ENCODE measurements at regions not wholly inside any gene's neighbourhood (a gene's known extent, or its start where the extent isn't known, plus 50 kb on each side); places are given as distances from the start of the nearest gene placed in this dataset.
A peak's percentile ranks its signal among the peaks of the same experiment; 100 is the strongest.
"Not testable (repeated sequence)": the region's sequence is repeated elsewhere in the genome, so short reads cannot be mapped to it uniquely, and the experiment has no call there.

DNA sequence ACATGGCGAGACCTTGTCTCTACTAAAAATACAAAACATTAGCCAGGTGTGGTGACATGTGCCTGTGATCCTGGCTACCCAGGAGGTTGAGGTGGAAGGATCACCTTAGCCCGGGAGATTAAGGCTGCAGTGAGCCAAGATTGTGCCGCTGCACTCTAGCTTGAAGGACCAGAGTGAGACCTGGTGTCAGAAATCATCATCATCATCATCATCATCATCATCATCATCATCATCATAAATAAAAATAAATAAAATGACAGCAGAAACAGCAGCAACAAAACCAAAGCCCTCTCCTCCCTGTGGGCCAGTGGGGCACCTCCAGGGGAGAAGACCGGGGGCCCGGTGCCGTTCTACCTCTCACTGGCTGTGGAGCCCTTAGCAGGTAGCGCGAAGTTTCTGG, 281.9 kb upstream of the CRY1 start:
- DNase-seq (no peak), ATAC-seq (no peak)
- no peak overlapping the region for H3K27ac ChIP-seq (ENCODE audit: low read length)
- no peaks in the 10 kb centered on the region for H3K4me1 ChIP-seq (ENCODE audit: control insufficient read depth, insufficient read depth, low read length)
- intact Hi-C loops (cut with DNase I): no loop called here
- no peak overlapping the region for H3K4me3 ChIP-seq (ENCODE audit: low read length)
- no peaks in the 10 kb centered on the region for H3K27me3 ChIP-seq (ENCODE audit: control insufficient read depth, insufficient read depth)
- no peaks in the 10 kb centered on the region for H3K9me3 ChIP-seq (ENCODE audit: control insufficient read depth, low read length)
- WGBS: 95% methylated on average over 8 of the region's 8 CpGs

DNA sequence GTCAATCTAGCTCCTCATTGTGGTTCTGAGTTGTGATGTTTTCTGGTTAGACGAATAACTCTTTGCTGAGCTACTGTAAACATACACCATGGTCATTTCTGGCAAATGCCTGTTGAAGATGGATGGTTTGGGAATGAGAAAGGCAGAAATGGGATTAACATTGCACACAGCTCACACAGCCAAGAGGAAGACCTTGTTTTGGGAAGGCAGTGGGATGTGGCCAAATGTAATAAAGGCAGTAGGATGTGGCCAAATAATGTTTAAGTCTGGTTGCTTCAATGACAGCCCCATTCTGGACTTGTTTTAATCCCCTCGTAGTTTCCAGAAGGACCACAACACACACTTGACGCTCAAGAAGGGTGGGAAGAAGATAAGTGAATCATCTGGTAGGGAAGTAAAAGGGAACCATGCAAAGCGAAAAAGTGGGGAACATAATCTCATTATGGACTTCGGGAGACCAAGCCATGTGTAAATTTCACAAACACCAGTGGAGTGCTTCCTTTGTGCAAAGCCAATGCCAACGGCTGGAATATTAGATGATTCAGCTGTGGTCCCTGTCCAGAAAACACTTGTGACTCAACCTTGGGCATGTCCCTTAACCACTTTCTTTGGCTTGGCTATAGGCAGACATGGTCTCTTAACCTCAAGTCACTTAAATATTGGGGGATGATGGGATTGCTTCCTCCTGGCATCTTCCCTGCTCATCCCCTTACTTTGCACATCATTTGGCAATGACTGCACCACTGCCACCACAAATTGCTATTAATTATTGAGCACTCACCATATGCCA, 284.4 kb upstream of the CRY1 start:
- no peaks in the 10 kb centered on the region for H3K9me3 ChIP-seq (ENCODE audit: control insufficient read depth, low read length)
- no peaks in the 10 kb centered on the region for H3K27me3 ChIP-seq (ENCODE audit: control insufficient read depth, insufficient read depth)
- no peak overlapping the region for H3K4me3 ChIP-seq (ENCODE audit: low read length)
- DNase-seq (no peak), ATAC-seq (no peak)
- H3K4me1 ChIP-seq (ENCODE audit: control insufficient read depth, insufficient read depth, low read length): no peaks in the 10 kb centered on the region
- intact Hi-C loops (cut with DNase I): no loop called here
- WGBS: 86% methylated on average over 6 of the region's 6 CpGs
- H3K27ac ChIP-seq (ENCODE audit: low read length): no peak overlapping the region

DNA sequence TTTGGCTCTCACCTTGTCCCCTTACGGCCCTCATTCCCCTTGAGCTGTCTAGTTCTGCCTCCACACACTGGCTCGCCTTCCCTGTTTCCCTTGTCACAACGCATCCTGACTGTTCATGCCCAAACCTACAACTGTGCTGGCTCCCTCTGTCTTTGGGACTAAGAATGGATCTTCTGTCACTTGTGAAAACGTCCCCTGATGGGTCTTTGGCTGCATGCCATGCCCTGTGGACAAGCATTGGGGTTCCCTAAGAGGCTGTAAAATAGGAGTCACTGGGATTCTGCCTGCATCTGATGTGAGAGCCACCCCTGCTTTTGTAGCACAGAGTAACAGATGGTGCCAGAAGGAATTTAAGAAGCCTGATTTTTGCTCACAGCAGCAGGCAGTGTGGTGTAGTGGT, 285.3 kb upstream of the CRY1 start:
- no peaks in the 10 kb centered on the region for H3K4me1 ChIP-seq (ENCODE audit: control insufficient read depth, insufficient read depth, low read length)
- no peak for ATAC-seq
- H3K4me3 ChIP-seq (ENCODE audit: low read length): no peak overlapping the region
- no peak for DNase-seq
- no peak overlapping the region for H3K27ac ChIP-seq (ENCODE audit: low read length)
- no peaks in the 10 kb centered on the region for H3K27me3 ChIP-seq (ENCODE audit: control insufficient read depth, insufficient read depth)
- H3K9me3 ChIP-seq (ENCODE audit: control insufficient read depth, low read length): no peaks in the 10 kb centered on the region
- 73% methylated on average over 4 of the region's 4 CpGs for WGBS
- intact Hi-C loops (cut with DNase I): no loop called here

DNA sequence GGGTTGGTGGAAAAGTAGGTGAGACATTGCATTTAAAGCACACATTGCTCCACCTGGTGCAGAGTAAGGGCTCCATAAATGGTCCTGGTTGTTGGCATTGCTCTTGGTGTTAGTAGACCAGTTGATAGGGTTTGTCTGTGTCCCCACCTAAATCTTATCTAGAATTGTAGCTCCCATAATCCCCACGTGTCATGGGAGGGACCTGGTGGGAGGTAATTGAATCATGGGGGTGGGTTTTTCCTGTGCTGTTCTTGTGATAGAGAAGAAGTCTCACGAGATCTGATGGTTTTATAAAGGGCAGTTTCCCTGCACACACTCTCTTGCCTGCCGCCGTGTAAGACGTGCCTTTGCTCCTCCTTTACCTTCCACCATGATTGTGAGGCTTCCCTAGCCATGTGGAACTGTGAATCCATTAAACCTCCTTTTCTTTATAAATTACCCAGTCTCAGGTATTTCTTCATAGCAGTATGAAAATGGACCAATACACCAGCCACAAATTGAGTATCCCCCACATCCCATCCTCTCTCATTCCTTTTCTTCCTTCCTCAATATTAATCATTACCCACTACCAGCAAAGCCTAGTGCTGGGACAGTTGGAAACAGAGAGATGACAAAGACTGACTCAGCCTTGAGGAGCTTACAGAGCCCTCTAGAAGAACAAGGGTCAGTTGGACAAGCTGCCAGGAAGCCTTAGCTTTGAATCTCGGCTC, 285.9 kb upstream of the CRY1 start:
- H3K4me1 ChIP-seq (ENCODE audit: control insufficient read depth, insufficient read depth, low read length); H3K4me3 ChIP-seq (ENCODE audit: low read length); H3K27ac ChIP-seq (ENCODE audit: low read length); ATAC-seq; intact Hi-C loops (cut with DNase I); H3K9me3 ChIP-seq (ENCODE audit: control insufficient read depth, low read length); H3K27me3 ChIP-seq (ENCODE audit: control insufficient read depth, insufficient read depth); DNase-seq: not testable (repeated sequence)
- WGBS: 79% methylated on average over 6 of the region's 6 CpGs

DNA sequence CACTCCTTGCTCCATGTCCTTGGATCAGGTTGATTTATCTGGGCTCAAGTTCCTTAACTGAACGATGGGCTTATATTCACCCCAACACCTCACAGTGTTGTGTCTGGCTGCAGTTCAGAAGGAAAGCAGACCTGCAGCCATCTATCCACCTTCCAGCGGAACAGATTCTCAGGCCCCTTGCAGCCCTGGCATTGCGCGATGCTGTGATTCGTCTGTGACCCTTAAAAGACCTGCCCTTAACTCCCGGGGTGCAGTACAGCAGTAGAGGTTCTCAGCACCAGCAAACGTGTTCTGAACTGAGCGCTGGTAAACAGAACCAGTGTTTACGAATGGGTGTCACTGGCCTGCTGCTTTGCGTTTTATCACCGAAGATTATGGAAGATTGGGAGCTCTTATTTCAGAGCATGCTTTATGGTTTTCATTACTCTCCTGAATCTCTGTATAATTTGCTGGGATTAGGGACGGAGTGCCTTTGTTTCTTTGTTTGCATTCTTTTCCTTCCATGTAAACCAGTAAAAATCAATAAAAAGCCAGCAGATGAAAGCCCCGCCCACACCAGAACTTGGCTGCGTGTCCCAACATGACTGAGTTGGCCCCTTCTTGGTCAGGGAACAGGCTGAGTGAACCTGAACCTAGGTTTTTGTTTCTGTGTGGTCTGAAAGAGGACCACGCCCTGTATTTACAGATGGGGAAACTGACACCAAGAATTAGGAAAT, 286.7 kb upstream of the CRY1 start:
- intact Hi-C loops (cut with DNase I): no loop called here
- ATAC-seq (no peak), DNase-seq (no peak)
- no peaks in the 10 kb centered on the region for H3K4me1 ChIP-seq (ENCODE audit: control insufficient read depth, insufficient read depth, low read length)
- H3K9me3 ChIP-seq (ENCODE audit: control insufficient read depth, low read length): no peaks in the 10 kb centered on the region
- H3K27me3 ChIP-seq (ENCODE audit: control insufficient read depth, insufficient read depth): no peaks in the 10 kb centered on the region
- no peak overlapping the region for H3K4me3 ChIP-seq (ENCODE audit: low read length)
- 52% methylated on average over 14 of the region's 15 CpGs for WGBS
- no peak overlapping the region for H3K27ac ChIP-seq (ENCODE audit: low read length)

DNA sequence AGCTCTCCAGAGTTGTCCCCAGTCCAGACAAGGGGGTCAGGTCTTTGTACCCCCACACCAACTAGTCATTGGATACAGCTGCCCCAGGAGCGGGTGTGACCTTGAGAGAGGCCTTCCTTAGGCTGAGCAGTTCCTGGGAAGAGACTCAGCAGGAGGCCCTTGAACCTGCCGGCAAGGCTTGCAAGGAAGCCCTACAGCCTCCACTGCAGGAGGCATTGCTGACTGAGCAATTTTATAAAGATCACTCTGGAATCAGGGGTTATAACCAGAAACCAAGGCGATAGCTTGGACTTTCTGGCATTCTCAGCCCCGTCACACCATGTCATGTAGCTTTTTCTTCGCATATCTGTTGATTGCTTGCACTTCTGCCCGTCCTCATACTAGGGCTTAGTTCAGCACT, 291.3 kb upstream of the CRY1 start:
- Histone ChIP-seq H3K9me3 (ENCODE audit: control insufficient read depth, low read length) (no peaks in the 10 kb centered on the region), H3K27ac (ENCODE audit: low read length) (no peak overlapping the region), H3K4me1 (ENCODE audit: control insufficient read depth, insufficient read depth, low read length) (no peaks in the 10 kb centered on the region), H3K27me3 (ENCODE audit: control insufficient read depth, insufficient read depth) (no peaks in the 10 kb centered on the region), H3K4me3 (ENCODE audit: low read length) (no peak overlapping the region)
- ATAC-seq (no peak), DNase-seq (no peak)
- intact Hi-C loops (cut with DNase I): no loop called here
- 80% methylated on average over 6 of the region's 6 CpGs for WGBS

DNA sequence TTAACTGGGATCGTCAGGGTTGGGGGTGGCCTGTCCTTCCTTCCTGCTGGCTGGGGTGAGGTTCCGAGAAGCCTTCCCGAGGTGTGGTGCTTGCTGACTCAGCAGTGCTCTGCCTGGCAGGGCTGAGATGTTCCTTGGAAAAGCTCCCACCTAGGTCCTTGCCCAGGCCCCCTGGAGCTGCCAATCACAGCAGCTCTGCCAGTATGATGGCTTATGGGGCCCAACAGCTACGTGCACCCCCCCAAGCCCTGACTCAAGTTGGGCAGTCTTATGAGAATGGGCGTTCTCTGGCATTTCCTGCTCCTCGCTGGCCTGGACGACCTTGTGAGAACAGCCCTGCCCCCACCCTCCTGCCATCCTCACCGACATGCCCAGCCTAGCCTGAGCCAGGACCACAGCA, 292.2 kb upstream of the CRY1 start:
- H3K9me3 ChIP-seq (ENCODE audit: control insufficient read depth, low read length): no peaks in the 10 kb centered on the region
- 48% methylated on average over 8 of the region's 8 CpGs for WGBS

DNA sequence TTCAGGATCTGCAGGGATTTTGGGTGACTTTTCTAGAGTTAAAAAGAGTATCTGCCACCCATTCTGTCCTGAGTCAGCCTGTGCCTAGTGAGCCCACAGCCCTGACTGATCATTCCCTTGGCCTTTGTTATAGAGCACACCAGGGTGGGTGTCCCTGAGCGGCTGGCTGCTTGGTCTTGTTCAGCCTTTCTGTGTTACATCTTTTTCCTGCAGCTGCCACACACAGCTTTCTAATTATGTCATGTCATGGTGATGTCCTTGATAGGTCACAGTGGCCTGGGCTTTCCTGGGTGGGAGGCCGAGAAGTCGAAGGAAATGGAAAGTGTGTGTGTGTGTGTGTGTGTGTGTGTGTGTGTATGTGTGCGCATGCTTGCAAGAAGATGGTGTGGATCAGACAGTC, 293.2 kb upstream of the CRY1 start:
- Histone ChIP-seq H3K27ac (ENCODE audit: low read length) (no peak overlapping the region), H3K9me3 (ENCODE audit: control insufficient read depth, low read length) (no peaks in the 10 kb centered on the region), H3K27me3 (ENCODE audit: control insufficient read depth, insufficient read depth) (no peaks in the 10 kb centered on the region), H3K4me1 (ENCODE audit: control insufficient read depth, insufficient read depth, low read length) (no peaks in the 10 kb centered on the region), H3K4me3 (ENCODE audit: low read length) (no peak overlapping the region)
- ATAC-seq (no peak), DNase-seq (no peak)
- intact Hi-C loops (cut with DNase I): no loop called here
- WGBS: 71% methylated on average over 4 of the region's 4 CpGs

More for the DNA sequence above, 292.2 kb upstream of the CRY1 start:
- intact Hi-C loops (cut with DNase I): no loop called here
- H3K27me3 ChIP-seq (ENCODE audit: control insufficient read depth, insufficient read depth): no peaks in the 10 kb centered on the region
- ATAC-seq (peak; percentile 14 to 33), DNase-seq (no peak)
- no peak overlapping the region for H3K27ac ChIP-seq (ENCODE audit: low read length)
- H3K4me3 ChIP-seq (ENCODE audit: low read length): no peak overlapping the region
- H3K4me1 ChIP-seq (ENCODE audit: control insufficient read depth, insufficient read depth, low read length): no peaks in the 10 kb centered on the region

DNA sequence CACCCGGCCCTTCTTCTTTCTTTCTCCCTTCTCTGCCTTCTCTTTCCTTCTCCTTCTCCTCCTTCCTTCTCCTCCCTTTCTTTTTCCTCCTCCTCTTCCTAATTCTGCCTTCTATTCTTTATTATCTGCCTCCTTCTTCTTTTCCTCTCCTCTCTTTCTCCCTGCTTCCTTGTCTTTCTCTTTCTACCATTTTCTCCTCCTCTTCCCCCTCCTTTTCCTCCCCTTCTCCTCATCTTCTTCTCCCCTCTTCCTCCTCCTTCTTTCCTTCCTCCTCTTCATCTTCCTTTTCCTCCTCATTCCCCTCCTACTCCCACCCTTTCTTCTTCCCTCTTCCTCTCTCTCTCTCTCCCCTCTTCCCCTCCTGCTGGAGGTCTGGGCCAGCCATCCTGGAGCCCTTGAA, 294.9 kb upstream of the CRY1 start:
- H3K4me3 ChIP-seq (ENCODE audit: low read length): no peak overlapping the region
- ATAC-seq (no peak), DNase-seq (no peak)
- 90% methylated on average over 1 of the region's 1 CpG for WGBS
- intact Hi-C loops (cut with DNase I): no loop called here
- H3K4me1 ChIP-seq (ENCODE audit: control insufficient read depth, insufficient read depth, low read length): no peaks in the 10 kb centered on the region
- no peaks in the 10 kb centered on the region for H3K27me3 ChIP-seq (ENCODE audit: control insufficient read depth, insufficient read depth)
- no peaks in the 10 kb centered on the region for H3K9me3 ChIP-seq (ENCODE audit: control insufficient read depth, low read length)
- no peak overlapping the region for H3K27ac ChIP-seq (ENCODE audit: low read length)

DNA sequence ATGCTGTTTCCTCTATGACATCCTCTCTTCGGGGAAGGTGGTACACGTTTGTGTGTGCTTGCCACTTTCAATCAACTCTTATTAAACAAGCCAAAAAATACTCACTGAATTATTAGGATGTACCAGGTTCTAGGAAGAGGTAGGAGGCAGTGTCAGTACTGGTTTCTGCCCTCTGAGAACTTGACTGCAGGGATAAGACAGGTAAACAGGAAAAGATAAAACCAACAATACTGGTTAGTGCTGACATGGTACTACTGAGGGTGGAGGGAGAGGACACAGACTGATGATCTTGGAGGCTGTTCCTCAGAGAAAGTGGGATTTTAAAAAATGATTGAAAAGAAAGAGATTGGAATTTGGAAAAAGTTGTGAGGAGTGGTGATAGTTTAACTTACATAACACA, 295.2 kb upstream of the PWP1 start:
- Histone ChIP-seq H3K27me3 (ENCODE audit: control insufficient read depth, insufficient read depth) (no peaks in the 10 kb centered on the region), H3K9me3 (ENCODE audit: control insufficient read depth, low read length) (no peaks in the 10 kb centered on the region), H3K4me1 (ENCODE audit: control insufficient read depth, insufficient read depth, low read length) (no peaks in the 10 kb centered on the region), H3K4me3 (ENCODE audit: low read length) (no peak overlapping the region), H3K27ac (ENCODE audit: low read length) (no peak overlapping the region)
- 77% methylated on average over 2 of the region's 2 CpGs for WGBS
- no peak for ATAC-seq
- DNase-seq: no peak
- intact Hi-C loops (cut with DNase I): no loop called here

DNA sequence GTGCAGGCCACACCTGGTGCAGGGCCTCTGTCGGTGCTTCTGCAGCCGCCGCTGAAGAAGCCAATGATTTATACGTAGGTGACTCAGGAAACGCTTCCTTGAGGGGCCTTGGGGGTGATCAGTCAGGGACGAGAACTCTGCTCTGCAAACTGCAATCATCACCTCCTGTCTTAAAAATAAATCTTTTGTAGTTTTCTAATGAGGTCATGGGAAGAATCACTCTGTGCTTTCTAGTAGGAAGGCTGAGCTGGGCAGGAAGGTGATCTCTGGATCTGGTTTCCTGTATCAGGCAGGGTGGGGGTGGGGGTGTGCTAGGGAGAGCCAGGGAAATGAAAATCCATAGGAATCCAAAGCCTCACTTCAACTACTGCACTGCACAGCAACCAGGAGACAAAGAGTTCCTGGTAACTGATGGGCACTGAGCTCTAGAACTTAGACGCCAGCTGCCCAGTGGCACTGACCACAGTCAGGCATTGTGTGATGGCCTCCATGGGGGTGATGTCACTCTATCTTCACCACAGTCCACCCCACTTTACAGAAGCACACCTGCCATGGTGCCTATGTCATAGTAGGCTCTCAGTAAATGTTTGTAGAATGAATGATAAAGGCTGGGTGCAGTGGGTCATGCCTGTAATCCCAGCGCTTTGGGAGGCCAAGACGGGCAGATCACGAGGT, 292.4 kb upstream of the PWP1 start:
- ATAC-seq (no peak), DNase-seq (no peak)
- Histone ChIP-seq H3K4me1 (ENCODE audit: control insufficient read depth, insufficient read depth, low read length) (no peaks in the 10 kb centered on the region), H3K27me3 (ENCODE audit: control insufficient read depth, insufficient read depth) (no peaks in the 10 kb centered on the region), H3K9me3 (ENCODE audit: control insufficient read depth, low read length) (no peaks in the 10 kb centered on the region), H3K4me3 (ENCODE audit: low read length) (no peak overlapping the region), H3K27ac (ENCODE audit: low read length) (no peak overlapping the region)
- 55% methylated on average over 10 of the region's 10 CpGs for WGBS
- intact Hi-C loops (cut with DNase I): no loop called here
